HUDEP-2 (cell line): ENCODE measurements at regions not wholly inside any gene's neighbourhood (a gene's known extent, or its start where the extent isn't known, plus 50 kb on each side); places are given as distances from the start of the nearest gene placed in this dataset.
A peak's percentile ranks its signal among the peaks of the same experiment; 100 is the strongest.
"Not testable (repeated sequence)": the region's sequence is repeated elsewhere in the genome, so short reads cannot be mapped to it uniquely, and the experiment has no call there.

ENCODE experiments used
- DNase-seq, 76 experiments: peaks; one replicate each; lab custom pipeline; 2025; ENCODE audit not compliant: unreplicated experiment in 76 of 76; lab: John Stamatoyannopoulos, UW

DNA sequence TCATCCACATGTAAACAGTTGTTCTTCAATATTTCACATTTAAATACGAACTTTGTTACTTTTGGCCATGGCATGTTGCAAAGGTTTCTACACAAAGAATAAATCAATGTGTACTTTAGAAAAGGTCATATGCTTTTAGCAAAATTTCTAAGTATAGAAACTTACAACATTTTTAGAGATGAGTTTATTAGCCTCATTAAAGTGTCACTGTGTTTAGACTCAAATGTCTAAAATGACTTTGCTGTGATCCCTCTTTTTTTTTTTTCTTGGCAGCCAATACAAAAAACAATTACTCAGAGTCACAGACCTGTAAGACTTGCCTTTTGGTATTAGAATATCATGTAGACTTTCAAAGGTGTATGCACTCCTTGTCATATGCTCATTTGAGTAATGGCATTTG, 349.3 kb upstream of the KIAA1217 start:
- DNase-seq: no peak

DNA sequence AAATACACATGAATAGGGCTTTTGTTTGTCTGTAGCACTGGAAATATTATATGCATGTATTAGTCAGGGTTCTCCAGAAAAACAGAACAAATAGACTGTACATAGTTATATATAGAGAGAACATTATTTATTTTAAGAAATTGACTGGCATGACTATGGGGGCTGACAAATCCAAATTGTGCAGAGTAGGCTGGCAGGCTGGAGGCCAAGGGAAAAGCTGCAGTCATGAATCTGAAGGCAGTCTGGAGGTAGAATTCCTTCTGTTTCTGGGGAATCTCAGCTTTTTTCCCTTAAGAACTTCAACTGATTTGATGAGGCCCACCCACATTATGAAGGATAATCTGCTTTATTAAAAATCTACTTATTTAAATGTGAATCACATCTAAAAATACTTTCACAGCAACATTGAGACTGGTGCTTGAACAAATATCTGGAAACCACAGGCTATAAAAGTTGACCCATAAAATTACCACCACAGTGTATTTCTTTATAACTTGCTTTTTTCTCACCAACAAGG, 344.2 kb upstream of the KIAA1217 start:
- DNase-seq: no peak

DNA sequence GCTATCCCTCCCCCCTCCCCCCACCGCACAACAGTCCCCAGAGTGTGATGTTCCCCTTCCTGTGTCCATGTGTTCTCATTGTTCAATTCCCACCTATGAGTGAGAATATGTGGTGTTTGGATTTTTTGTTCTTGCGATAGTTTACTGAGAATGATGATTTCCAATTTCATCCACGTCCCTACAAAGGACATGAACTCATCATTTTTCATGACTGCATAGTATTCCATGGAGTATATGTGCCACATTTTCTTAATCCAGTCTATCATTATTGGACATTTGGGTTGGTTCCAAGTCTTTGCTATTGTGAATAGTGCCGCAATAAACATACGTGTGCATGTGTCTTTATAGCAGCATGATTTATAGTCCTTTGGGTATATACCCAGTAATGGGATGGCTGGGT, 342.0 kb upstream of the KIAA1217 start:
- DNase-seq: not testable (repeated sequence)

DNA sequence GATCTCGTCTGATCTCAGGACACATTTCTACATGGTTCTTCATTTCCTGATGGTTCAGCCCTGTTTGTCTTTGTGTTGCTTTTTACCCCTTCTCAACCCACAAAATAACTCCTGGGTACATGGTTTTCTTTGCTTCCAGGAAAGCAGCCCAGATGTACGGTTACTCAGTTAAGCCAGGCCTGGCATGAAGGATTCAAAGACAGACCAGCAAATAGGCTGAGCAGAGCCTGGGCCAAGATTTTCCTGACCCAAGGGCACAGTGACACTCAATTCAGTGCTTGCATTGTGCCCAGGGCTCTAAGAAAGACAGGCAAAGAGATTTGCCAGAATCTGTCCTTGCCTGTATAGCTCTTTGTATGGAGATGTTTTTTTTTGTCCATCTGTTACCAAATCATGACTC, 340.8 kb upstream of the KIAA1217 start:
- DNase-seq: no peak

DNA sequence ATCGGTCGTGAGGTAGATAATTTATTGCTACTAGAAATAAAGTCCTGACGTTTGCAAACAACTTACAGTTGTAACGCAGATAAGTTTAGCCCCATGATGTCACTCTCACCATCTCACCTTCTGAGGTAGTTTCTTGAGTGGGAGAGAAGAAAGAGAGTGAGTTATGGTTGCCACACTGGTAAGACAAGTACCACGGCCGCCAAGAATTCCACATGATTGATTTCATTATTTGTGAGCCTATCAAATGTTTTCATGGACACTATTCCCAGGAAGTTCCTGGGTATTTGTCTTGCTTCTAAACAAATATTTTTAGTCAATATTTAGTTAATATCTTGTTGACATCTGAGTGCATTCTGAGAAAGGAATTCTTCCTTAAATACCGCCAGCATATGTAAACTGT, 339.4 kb upstream of the KIAA1217 start:
- no peak for DNase-seq

DNA sequence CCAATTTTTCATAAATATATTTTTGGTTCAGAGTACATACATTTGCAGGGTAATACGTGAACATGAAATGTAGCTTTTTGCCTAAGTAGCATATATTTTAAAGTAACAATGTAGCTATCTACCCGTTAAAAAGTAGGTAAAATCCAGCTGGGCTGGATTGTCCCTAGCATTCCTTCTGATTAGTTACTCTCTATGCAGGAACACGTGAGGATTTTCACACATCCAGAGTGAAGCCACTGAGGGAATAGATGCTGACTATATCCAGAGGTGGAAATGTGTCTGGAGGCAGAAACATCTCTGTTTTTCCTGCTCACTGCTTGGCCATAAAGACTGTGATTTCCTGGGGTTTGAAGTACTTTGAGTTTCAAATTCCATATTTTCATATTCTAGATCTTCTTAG, 338.9 kb upstream of the KIAA1217 start:
- no peak for DNase-seq

DNA sequence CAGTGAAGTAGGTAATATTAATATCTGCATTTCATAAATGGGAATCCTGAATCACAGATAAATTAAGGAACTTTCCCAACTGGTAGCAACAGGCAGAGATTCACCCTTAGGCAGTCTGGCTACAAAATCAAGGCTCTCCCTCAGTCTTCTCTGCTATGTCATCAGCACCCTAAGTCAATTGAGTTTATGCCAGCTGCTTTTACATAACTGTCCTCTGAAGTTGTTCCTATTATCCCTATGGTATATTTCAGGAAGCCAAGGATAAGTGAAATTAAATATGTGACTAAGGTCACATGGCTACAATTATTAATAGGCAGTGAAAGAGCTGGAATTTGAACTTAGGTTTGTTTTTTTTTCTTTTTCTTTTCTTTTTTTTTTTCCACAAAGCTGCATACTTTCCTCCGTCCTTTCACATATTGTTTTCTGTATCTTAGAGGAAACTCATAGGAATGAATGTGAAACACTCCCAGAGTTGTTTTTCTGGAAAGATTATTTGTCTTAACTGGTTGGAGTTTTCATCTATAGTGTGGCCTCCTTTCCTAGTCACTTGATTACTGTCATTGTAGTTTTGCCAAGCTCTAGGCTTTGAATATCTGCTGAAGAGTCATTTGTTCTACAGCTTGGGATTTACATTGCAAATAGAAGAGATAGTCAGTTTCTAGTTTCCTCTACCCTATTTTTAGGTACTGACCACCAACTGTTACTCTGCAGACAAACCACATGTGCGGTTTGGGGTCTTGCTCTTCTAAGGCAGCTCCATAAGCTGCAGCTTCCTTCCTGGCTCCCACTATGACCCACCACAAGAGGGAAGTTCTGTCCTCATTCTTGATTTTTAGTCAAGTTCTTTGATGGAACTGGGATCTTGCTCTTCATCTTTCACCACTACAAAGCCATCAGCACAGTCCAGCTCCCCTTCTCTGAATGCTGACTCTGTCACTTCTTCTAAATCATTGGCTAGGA, 338.0 kb upstream of the KIAA1217 start:
- DNase-seq: no peak

DNA sequence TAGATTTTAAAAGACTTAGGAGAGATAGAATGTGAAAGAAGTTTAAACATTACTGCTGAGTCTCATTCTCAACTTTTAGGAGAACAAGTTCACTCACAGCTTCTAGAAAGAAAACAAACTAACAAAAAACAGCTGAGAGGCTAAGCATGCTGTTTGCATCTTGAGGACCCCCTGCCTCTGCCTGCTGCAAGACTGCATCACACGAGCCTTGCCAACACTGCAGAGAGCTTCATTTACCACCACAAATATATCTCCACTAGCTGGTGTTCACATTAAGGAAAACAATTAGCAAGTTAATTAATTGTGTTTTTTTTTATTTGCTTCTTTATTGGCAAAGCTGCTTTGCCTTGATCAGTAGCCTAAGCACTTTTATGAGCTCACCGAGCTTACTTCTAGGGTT, 336.6 kb upstream of the KIAA1217 start:
- no peak for DNase-seq

DNA sequence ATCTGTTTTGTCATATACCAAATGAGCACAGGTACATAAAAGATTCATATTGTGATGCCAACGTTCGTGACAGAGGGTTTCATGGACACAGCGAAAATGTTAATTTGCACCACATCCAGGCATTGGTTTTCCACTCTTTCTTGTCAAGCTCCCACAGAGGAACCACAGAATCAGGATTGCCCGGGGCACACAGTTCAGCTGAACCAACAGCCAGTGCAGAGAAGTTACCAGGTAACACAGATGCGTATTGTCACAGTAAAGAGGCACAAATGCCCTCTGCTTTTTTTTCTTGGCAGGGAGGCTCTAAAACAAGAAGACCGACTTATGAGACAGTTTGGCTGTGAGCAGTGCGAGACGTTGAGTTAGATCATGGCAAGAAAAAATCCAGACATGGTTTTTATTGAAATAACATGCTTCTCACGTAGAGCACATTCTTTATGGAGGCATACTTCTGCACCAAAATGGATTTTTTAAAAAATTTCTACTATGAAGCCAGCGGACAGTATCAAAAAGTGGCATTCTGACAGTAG, 331.1 kb upstream of the KIAA1217 start:
- DNase-seq: no peak

DNA sequence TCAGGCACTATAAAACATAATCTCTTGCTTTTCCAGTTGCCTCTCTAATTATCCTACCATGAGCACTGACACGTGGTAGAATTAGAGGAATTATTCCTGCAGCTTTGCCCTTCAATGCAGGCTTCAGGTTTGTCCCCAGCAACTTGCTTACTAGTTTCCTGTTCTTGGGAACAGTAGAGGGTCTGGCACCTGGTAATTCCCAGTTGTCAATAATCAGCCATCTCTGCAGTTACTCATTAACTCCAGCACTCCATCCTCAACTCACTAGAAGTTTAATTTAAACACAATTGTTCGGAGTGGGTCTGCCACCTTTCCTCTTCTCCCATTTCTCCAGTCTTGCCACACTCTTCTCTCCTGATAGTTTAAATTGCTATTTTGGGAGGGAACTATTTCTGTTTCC, 324.3 kb upstream of the KIAA1217 start:
- no peak for DNase-seq

DNA sequence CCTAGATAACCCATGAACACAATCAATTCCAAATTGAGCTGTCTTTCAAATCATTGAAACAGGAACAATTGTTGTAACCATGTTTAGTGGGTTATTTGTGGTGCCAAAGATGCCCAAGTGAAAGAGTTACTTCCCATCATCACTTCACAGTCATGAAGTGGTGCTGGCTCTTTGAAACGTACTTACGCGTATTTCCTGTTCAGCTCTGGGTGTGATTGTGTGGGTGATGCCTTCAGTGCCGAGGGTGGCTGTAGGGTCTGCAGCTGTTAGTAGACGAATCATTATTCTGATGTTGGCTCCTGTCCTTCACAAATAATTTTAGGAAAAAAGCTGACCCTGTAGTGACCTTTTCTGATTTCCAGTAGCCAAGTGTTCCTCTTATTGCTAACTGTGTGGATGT, 323.1 kb upstream of the KIAA1217 start:
- no peak for DNase-seq

DNA sequence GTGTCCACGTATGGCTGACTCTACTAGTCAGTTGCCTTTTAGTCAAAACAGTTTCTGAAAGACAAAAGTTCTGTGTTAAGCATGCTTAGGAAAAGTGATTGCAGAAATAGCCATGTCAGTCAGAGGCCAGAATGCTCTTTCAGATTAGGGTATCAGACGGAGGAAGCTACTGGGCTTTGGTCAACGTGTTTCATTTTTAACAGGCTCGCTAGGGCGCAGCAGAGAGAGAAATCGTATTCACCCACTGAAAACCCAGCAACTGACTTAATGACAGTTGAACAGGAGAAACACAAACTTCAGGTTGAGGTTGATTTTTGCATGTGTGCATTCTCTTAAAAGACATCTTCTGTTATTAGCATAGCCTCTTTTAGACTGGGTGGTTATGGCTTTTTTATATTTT, 322.6 kb upstream of the KIAA1217 start:
- DNase-seq: peak in 1 of 76 experiments; percentile 0

DNA sequence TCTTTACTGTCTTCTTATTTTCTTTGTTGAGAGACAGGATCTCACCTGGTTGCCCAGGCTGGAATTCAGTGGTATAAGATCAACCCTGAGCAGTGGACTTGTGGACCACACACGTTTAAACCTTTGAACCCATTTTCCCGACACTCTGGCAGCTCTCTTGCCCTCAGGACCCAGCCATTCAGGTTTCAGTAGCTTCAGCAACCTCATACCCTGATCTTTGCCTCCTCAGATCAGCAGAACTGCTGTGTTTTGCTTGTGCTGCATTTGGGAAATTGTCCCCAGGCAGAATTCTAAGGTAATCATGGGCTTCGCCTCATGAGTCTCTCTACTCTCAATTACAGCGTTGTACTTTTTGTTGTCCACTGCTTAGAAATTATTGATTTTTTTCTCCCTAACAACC, 317.6 kb upstream of the KIAA1217 start:
- DNase-seq: no peak

DNA sequence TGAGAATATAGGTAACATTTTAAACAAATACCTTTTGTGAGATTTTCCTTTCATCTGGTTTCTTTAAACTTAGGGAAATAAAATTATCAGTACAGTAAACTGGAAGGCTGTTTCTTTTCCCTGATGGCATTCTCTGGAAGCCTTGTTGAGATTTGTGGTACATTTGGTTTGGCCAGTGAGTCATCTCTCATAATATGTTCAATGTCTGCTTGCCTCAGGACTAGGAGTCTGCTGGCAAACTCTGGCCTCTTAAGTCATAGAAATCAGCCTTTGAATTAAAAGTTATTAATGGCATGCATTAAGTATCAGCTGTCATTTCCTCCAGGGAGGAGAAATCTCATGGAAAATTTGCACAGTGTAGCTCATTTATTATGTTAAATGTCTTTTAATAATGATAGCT, 316.6 kb upstream of the KIAA1217 start:
- no peak for DNase-seq

DNA sequence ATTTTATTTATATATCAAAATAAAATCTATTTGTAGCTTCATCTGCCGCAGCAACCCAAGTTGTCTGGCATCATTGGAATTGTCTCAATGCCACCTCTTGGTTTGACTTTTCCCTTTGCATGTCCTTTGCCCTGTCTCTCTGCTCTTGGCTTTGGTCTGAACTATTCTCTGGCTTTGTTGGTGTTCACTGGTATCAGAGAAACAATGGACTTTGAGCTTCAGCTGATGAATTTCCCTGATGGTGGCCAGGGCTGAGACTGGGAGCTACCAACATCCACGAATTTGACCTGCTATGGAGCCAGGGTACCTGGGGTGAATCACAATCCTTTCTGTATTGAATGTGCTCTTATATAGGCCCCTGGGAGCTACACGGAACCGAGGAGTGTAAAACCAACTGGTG, 311.7 kb upstream of the KIAA1217 start:
- no peak for DNase-seq

DNA sequence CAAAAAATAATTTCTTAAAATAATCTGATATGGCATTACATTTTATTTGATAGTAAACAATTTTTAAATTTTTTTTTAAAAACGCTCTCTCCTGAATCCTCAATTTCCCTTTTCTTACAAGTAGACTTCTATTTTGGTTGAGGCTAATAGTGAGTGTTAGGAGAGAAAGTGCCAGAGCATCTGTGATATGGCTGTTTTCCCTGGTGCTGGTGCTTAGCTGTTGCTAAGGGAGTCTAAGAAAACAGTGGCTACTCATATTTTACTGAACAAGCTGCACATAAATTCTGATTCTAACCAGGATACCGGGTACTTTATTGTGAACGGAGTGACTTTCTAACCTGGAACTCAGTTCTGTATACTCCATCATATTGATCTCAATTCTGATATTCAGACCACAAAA, 311.1 kb upstream of the KIAA1217 start:
- DNase-seq: no peak

DNA sequence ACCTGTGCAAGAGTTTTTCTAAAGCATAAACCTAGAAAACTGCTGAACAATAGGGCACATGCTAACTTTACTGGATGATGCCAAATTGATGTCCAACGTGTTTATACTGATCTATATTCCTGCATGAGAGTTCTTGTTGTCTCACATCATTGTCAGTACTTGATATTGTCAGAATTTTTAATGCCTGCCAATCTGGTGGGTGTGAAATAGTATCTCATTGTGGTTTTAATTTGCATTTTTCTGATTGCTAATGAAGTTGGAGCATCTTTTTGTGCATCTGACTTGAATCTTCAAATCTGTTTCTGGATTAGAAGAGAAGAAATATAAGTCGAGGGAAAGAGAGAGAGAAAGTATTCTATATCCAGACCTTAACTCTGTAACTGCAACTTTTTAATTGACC, 309.8 kb upstream of the KIAA1217 start:
- DNase-seq: no peak

DNA sequence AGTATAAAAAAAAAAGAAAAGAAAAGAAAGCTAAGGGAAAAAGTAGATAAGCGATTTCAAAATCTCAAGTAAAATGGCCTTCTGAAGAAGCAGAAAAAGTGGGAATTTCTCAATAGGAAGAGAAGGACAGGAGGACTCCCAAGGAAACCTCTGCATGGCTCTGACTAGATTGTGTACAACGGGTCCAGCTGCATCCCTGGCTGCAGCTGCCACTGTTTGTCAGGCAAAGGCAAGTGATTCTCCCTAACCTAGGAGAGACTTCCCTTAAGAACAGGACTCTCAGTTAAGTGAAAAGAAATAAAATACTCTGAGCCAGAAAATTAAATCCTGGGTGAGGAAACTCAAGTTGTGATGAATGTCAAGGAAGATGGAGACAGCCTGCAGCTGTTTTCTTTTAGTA, 298.6 kb upstream of the KIAA1217 start:
- DNase-seq: no peak

DNA sequence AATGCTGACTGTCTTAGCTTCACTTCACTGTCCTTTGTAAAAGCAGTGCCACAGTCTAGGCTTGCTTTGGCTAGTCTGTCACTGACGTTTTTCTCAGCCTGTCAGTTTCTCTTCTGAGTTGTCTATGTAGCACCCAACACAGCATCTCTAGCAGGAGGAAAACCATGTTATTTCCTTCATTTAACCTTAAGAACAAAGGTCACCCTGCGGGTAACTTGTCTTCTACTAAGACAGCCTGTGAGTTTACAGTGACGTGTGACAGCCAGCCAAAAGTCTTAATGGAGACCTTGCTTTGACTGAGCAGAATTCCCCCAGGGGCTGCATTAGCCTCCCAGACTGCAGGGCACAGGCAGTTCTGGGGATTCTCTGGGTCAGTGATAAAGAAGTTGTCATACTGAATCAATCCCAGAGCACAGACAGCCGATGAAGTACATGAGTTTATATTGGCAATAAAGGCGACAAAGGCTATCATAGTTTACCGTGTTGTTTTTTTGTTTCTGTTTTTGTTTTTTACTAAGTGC, 296.0 kb upstream of the KIAA1217 start:
- DNase-seq: no peak

DNA sequence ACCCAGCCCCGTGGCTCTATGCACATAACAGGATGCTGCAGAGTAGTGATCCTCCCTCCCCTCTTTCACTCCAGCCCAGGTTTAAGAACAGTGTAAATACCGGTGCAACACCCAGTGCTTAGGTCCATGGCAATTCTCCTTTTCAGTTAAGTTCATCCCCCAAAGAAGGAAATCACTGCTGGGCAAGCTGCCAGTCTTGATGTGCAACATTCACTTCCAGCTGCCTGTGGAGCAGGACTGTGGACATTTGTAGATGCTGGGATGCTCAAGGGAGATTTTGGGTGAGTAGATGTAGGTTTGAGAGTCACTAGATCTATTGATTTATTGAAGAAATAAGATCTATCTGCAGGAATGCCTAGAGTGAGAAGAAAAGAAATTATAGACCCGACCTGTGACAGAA, 294.3 kb upstream of the KIAA1217 start:
- DNase-seq: no peak

DNA sequence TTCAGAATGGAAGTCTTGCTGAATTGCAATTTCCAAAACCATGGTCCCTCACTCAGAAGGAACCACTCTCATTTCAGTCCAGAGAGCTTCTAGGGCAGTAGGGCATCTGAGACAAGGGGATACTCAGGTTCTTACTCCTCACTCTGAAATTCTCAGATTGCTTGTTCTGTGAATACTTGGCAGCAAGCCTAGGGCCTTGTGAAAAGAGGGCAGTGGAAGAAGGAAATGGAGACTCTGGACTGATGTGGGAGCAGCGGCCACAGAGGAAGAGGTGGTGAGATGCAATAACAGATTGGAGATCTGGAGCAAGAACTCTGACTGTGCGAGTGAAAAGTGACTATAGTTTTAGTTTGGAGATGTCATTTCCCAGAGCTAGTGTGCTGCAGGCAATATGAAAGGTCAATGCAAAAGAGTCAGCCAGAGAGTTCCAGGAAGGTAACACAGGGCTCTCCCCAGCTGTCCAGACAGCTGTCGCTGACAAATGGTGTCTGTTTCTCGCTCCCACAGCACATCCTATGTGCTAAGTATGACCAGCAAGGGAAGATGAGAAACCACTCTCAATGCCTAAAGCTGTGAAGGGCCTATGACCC, 291.6 kb upstream of the KIAA1217 start:
- no peak for DNase-seq
